ENCODE measurements at regions not wholly inside any gene's neighbourhood (a gene's known extent, or its start where the extent isn't known, plus 50 kb on each side); places are given as distances from the start of the nearest gene placed in this dataset.

GRCh38 chr5:60494635-60495034 is 205.3 kb downstream of the DEPDC1B start (continued):
- no peak for TF ChIP-seq ETV6 (conservative IDR thresholded peaks at IDR 0.05 in 1 of 2, IDR thresholded peaks at IDR 0.05 in 1 of 2; ENCODE audit: borderline replicate concordance in 1 of 2, low read depth in 1 of 2)
- TF ChIP-seq MXI1 (IDR thresholded peaks at IDR 0.05; ENCODE audit: low read depth, low read length) = no peak
- TF ChIP-seq POLR2A (IDR thresholded peaks at IDR 0.05; ENCODE audit: low read depth, low read length) = no peak
- no peak for TF ChIP-seq SIN3A (IDR thresholded peaks at IDR 0.05; ENCODE audit: low read depth, low read length)
- no peak for TF ChIP-seq CHD4 (IDR thresholded peaks at IDR 0.05)
- TF ChIP-seq SMAD1 (IDR thresholded peaks at IDR 0.05; ENCODE audit: low read depth, partially characterized antibody) = no peak
- no peak for TF ChIP-seq BCLAF1 (IDR thresholded peaks at IDR 0.05)
- TF ChIP-seq SRF (IDR thresholded peaks at IDR 0.05; ENCODE audit: low read depth in 2 of 2, low read length in 2 of 2) = no peak
- peak; percentile 56 to 67; a peak in 1 of 4 replicates for TF ChIP-seq IKZF2 (IDR thresholded peaks at IDR 0.05)
- TF ChIP-seq USF2 (IDR thresholded peaks at IDR 0.05; ENCODE audit: borderline replicate concordance, low read depth, low read length) = no peak
- TF ChIP-seq NFYA (IDR thresholded peaks at IDR 0.05; ENCODE audit: borderline replicate concordance, low read depth, low read length) = no peak
- TF ChIP-seq CEBPZ (IDR thresholded peaks at IDR 0.05; ENCODE audit: low read depth, low read length) = no peak
- TF ChIP-seq TBL1XR1 (IDR thresholded peaks at IDR 0.05; ENCODE audit: low read depth, low read length) = no peak
- no peak for TF ChIP-seq CBX3 (IDR thresholded peaks at IDR 0.05; ENCODE audit: borderline replicate concordance, low read depth)
- TF ChIP-seq NFIC (IDR thresholded peaks at IDR 0.05; ENCODE audit: low read depth, low read length) = peak; percentile 50
- no peak for TF ChIP-seq CEBPB (IDR thresholded peaks at IDR 0.05; ENCODE audit: borderline replicate concordance in 1 of 2, low read depth in 2 of 2, low read length in 2 of 2)
- TF ChIP-seq ZNF217 (IDR thresholded peaks at IDR 0.05) = no peak
- TF ChIP-seq KDM1A (IDR thresholded peaks at IDR 0.05; ENCODE audit: borderline replicate concordance) = no peak
- no peak for TF ChIP-seq MYC (IDR thresholded peaks at IDR 0.05; ENCODE audit: insufficient read depth, insufficient read length, insufficient replicate concordance, low read length, severe bottlenecking)
- peak; percentile 97 for TF ChIP-seq MEF2B (IDR thresholded peaks at IDR 0.05; ENCODE audit: partially characterized antibody, poor library complexity, severe bottlenecking)
- TF ChIP-seq NRF1 (conservative IDR thresholded peaks at IDR 0.05; ENCODE audit: low read depth, low read length) = no peak
- no peak for TF ChIP-seq EED (IDR thresholded peaks at IDR 0.05; ENCODE audit: low read depth)
- no peak for TF ChIP-seq ZNF274 (IDR thresholded peaks at IDR 0.05; ENCODE audit: insufficient read depth, insufficient read length)
